HUES6 (cell line): ENCODE measurements at regions not wholly inside any gene's neighbourhood (a gene's known extent, or its start where the extent isn't known, plus 50 kb on each side); places are given as distances from the start of the nearest gene placed in this dataset.
"Not testable (repeated sequence)": the region's sequence is repeated elsewhere in the genome, so short reads cannot be mapped to it uniquely, and the experiment has no call there.

Experiments used
- H3K27ac ChIP-seq: 2 replicates; pipeline ENCODE4 v1.7.0; 2013; ENCODE audit warnings: low read depth, mild to moderate bottlenecking, low read length, inconsistent platforms
- H3K27me3 ChIP-seq: 2 replicates; pipeline ENCODE4 v1.6.1; 2013; ENCODE audit warnings: low read length; ENCODE audit not compliant: control insufficient read depth, insufficient read depth
- H3K36me3 ChIP-seq: 2 replicates; pipeline ENCODE4 v1.6.1; 2013; ENCODE audit warnings: low read length; ENCODE audit not compliant: control insufficient read depth, insufficient read depth
- H3K4me1 ChIP-seq: 2 replicates; pipeline ENCODE4 v1.6.1; 2013; ENCODE audit warnings: low read length; ENCODE audit not compliant: control insufficient read depth, insufficient read depth
- H3K4me3 ChIP-seq: 2 replicates; pipeline ENCODE4 v1.5.1; 2013; ENCODE audit warnings: low read depth, low read length
- H3K9ac ChIP-seq: one replicate; pipeline ENCODE4 v1.6.1; 2013; ENCODE audit warnings: mild to moderate bottlenecking, low read length
- H3K9me3 ChIP-seq: 2 replicates; pipeline ENCODE4 v1.6.1; 2013; ENCODE audit warnings: low read depth, low read length; ENCODE audit not compliant: control insufficient read depth, insufficient read depth

DNA sequence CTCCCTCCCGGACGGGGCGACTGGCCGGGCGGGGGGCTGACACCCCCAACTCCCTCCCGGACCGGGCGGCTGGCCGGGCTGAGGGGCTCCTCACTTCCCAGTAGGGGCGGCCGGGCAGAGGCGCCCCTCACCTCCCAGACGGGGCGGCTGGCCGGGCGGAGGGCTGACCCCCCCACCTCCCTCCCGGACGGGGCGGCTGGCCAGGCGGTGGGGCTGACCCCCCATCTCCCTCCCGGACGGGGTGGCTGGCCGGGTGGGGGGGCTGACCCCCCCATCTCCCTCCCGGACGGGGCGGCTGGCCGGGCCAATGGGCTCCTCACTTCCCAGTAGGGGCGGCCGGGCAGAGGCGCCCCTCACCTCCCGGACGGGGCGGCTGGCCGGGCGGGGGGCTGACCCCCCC lies 502.0 kb upstream of the ALG10B start:
- H3K4me3 ChIP-seq, H3K36me3 ChIP-seq, H3K4me1 ChIP-seq, H3K9ac ChIP-seq, H3K27ac ChIP-seq, H3K27me3 ChIP-seq: not testable (repeated sequence)
- H3K9me3 ChIP-seq: peaks cover 57% of the 10 kb centered on the region
